Loucy (cell line): ENCODE measurements at regions not wholly inside any gene's neighbourhood (a gene's known extent, or its start where the extent isn't known, plus 50 kb on each side); places are given as distances from the start of the nearest gene placed in this dataset.

Experiments used
- CTCF ChIP-seq: fragments of 200-600 bp; sonication (generic); conservative IDR thresholded peaks from 2 replicates; pipeline ENCODE4 v1.5.1; 2014; ENCODE audit warnings: mild to moderate bottlenecking, antibody characterized with exemption, low read length
- EZH2phosphoT487 ChIP-seq: fragments of 200-600 bp; IDR thresholded peaks from 2 replicates; pipeline ENCODE4 v1.6.1; 2018; ENCODE audit warnings: antibody characterized with exemption, mild to moderate bottlenecking, moderate library complexity, borderline replicate concordance

- TF ChIP-seq CTCF (no peak), EZH2phosphoT487 (no peak)
Observed at GRCh38 chr6:91079969-91080368, 493.1 kb upstream of the MAP3K7 start.
